Neural cell (in vitro differentiated cells): ENCODE measurements at regions not wholly inside any gene's neighbourhood (a gene's known extent, or its start where the extent isn't known, plus 50 kb on each side); places are given as distances from the start of the nearest gene placed in this dataset.

Source experiments
- CTCF ChIP-seq: fragments of 450-650 bp; IDR thresholded peaks from 2 replicates; pipeline ENCODE4 v1.5.1; 2014; ENCODE audit warnings: antibody characterized with exemption, mild to moderate bottlenecking, moderate library complexity; ENCODE audit not compliant: poor library complexity, severe bottlenecking
- EP300 ChIP-seq: fragments of 450-650 bp; conservative IDR thresholded peaks from 2 replicates; pipeline ENCODE4 v1.6.1; 2014; ENCODE audit warnings: antibody characterized with exemption, mild to moderate bottlenecking, moderate library complexity; ENCODE audit not compliant: poor library complexity, severe bottlenecking
- EZH2 ChIP-seq: fragments of 200-600, 300-800 bp; shearing (Covaris generic), sonication (generic); IDR thresholded peaks from 2 replicates; pipeline ENCODE4 v1.6.1; 2014; ENCODE audit warnings: antibody characterized with exemption, low read length, borderline replicate concordance, mild to moderate bottlenecking; ENCODE audit not compliant: insufficient read depth, poor library complexity, severe bottlenecking
- RAD21 ChIP-seq: fragments of 450-650 bp; conservative IDR thresholded peaks from 2 replicates; pipeline ENCODE4 v1.6.1; 2014; ENCODE audit warnings: antibody characterized with exemption, mild to moderate bottlenecking, moderate library complexity
- TAF1 ChIP-seq: IDR thresholded peaks from 2 replicates; pipeline ENCODE4 v1.6.1; 2012; ENCODE audit warnings: low read depth

GRCh38 chr6:78397499-78397898, 469.9 kb upstream of the IRAK1BP1 start:
- TF ChIP-seq CTCF (no peak), EP300 (no peak), TAF1 (no peak), EZH2 (no peak), RAD21 (no peak)
